GM21737 (cell line): ENCODE measurements at regions not wholly inside any gene's neighbourhood (a gene's known extent, or its start where the extent isn't known, plus 50 kb on each side); places are given as distances from the start of the nearest gene placed in this dataset.
"Not testable (repeated sequence)": the region's sequence is repeated elsewhere in the genome, so short reads cannot be mapped to it uniquely, and the experiment has no call there.

Experiments
- ATAC-seq: cut with Tn5 transposase; IDR thresholded peaks from one replicate; pipeline ENCODE4 v1.9.1; 2021; ENCODE audit warnings: mild to moderate bottlenecking, moderate library complexity; ENCODE audit not compliant: unreplicated experiment

DNA sequence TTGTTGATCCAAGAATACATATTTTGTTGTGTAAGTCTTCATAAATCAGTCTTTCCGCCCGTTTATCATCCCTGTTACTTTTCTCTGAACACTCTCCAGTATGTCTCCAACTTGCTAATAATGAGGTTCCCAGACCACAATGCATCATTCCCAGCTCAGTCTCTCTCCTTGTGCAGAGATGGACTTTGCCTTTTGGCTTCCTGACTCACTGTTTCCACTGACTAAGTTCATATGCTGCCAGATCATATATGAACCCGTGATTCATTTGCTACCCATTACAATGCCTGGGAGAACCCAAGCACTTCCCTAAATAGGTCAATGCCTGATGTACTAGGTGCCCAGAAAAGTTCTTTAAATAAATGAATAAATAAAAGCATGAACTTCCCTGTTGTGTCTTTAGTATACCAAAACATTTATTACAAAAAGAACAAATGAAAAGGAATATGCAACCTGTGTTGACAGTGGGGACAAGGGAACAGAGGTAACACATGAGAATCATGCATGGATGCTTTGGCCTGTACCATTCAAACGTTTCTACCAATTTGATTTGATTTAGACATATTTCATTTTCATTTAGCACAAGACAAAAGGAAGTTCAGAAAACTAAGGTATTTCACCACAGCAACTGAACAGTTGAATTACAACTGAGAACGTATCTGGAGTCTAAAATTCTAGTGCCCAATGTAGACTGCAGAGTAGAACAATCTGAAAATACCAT is 215.4 kb upstream of the HNRNPA3 start:
- no peak for ATAC-seq

DNA sequence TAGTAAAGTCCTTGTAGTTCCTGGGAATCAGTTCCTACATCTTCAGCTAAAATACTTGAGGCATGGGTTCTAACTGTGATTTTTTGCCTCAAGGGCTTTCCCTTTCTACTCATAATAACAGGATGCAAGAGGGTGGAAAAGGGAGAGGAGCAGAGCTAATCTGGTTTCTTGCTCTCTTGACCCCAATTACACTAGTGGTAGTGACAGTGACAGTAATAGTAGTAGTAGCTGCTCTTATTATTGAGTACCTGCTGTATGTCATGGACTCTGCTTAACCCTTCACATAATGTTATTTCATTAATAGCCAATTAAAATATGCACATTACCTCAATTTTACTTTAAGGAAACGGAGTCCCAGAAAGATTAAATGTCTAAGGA is 214.8 kb upstream of the HNRNPA3 start:
- ATAC-seq: no peak

DNA sequence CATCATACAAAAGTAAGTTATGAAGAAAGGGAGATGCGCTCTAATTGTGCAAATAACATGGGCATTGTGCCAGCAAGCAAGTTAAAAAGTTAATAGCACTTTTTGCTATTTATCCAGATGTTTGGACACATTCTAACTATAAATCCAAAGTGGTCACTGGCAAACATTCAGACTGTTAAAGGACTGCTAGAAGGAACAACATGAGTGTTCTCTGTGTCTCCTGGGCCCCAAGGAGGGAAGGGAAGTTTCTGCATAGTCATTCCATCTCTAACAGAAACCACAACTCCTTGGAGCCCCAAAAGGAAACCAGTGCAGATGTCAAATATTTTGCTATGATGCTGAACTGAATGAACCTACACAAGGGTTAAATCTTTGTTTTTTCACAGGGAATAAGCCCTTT is 213.3 kb upstream of the HNRNPA3 start:
- peak; percentile 83 for ATAC-seq

DNA sequence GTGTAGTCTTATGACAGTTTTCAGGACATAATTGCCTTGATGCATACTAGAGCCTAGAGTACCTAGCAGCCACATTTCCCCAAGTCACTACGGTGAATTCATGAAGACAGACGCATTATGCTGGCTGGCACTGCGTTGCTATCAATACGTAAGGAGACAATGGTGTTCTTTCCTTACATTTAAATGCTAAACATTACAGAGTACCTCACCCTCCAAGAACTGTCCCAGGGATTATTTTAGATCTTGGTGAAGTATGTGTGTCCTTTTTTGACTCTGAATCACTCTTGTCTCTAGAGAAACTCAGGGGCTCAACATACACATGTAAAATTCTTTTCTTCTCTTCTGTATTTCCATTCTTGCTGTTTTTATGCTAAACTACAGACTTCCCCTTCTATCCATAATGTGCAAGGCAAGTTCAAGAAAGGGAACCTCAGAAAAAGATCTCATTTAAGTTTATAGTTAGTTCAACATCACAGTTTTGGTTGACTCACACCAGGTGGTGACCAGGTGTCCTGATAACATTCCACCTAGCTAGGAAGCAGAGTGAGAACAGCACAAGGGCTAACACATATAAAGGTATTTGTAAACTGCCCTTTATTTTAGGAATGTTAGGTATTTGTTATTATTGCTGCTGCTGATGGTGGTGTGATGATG is 212.4 kb upstream of the HNRNPA3 start:
- no peak for ATAC-seq

DNA sequence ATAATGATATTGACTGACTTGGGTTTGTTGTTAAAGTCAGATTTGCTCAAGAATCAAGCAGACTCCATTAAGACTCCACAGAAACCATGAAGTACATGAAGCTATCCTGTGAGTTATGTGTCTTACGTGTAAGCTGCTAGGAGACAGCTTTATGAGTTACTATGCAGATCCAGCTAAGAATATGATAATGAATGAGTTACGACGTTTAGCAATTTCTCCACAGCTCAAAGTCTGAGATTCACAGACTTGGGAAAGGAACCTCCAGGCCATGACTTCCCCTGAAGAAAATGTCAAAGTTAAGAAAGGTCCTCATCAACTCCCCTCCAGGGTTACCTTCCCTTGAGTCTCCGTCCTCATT is 211.9 kb upstream of the HNRNPA3 start:
- no peak for ATAC-seq

DNA sequence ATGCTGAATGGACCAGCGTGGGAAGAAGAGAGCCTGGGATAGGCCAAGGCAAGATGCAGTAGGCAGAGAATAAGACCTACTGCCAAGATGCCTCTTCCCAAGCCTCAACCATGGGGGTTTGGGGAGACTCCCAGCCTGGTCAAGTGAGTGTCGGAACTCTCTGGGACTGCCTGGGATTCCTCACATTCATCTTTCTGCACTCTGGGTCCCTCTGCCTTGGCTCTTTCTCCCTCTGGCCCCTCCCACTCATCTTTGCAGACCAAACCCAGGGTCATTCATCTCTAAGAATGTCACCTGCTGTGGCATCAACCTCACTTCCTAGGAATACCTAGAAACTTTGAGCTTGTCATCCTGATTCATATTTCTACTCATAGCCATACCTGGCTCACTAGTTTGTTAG is 211.3 kb upstream of the HNRNPA3 start:
- ATAC-seq: no peak

DNA sequence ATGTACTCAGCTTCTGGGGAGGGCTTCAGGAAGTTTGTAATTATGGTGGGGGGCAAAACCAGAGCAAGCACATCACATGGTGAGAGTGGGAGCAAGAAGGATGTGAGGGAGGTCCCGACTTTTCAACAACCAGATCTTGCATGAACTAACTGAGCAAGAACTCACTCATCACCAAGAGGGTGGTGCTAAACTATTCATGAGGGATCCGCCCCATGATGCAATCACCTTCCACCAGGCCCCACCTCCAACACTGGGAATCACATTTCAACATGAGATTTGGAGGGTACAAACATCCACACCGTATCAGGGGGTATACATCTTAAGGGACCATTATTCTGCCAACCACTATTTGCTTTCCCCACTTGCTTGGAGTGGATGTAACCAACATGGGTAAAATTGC is 209.6 kb upstream of the HNRNPA3 start:
- ATAC-seq: no peak

DNA sequence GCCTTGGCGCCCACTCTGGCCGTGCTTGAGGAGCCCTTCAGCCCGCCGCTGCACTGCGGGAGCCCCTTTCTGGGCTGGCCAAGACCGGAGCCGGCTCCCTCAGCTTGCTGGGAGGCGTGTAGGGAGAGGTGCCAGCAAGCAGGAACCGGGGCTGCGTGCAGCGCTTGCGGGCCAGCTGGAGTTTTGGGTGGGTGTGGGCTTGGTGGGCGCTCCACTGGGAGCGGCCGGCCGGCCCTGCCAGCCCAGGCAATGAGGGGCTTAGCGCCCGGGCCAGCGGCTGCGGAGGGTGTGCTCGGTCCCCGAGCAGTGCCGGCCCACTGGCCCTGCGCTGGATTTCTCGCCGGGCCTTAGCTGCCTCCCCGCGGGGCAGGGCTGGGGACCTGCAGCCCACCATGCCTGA is 204.9 kb upstream of the HNRNPA3 start:
- not testable (repeated sequence) for ATAC-seq

DNA sequence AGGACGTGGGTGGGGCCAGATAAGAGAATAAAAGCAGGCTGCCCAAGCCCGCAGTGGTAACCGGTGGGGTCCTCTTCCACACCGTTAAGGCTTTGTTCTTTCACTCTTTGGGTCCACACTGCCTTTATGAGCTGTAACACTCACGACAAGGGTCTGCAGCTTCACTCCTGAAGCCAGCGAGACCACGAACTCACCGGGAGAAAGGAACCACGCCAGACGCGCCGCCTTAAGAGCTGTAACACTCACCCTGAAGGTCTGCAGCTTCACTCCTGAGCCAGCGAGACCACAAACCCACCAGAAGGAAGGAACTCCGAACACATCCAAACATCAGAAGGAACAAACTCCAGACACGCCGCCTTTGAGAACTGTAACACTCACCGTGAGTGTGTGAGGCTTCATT is 203.9 kb upstream of the HNRNPA3 start:
- not testable (repeated sequence) for ATAC-seq

DNA sequence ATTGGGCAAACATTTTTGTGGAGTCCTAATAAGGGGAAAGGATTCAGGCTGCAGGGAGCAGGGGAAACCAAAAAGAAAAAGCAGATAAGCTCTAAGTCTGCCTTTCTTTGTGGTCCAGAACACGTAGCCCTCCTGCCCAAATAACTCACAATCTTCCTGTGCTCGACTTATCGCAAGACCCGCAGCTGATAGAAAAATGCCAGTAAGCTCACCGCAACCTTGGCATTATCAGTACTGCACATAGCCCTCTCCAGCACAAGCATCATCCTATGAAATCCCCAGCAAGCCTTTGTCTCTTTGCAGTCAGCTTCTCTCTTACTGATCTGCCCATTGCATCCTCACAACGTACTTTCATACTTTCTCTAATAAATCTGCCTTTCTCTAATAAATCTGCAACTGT is 202.4 kb upstream of the HNRNPA3 start:
- no peak for ATAC-seq

DNA sequence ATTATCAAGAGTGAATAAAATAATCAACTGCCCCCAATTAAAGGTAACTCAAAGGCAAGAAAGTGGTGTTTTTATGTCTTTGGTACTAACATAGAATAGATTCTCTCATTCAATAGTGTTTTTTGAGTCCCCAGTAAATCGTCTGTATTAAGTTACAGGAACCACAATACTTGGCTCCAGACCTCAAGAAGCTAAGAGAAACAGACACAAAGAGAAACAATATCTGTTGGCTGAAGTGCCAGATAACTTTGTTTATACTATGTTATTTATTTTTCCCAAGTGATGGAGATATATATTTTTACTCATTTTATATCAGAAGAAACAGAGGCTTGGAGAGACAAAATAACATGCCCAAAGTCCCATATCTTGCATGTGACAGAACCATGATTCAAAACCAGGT is 201.7 kb upstream of the HNRNPA3 start:
- no peak for ATAC-seq

DNA sequence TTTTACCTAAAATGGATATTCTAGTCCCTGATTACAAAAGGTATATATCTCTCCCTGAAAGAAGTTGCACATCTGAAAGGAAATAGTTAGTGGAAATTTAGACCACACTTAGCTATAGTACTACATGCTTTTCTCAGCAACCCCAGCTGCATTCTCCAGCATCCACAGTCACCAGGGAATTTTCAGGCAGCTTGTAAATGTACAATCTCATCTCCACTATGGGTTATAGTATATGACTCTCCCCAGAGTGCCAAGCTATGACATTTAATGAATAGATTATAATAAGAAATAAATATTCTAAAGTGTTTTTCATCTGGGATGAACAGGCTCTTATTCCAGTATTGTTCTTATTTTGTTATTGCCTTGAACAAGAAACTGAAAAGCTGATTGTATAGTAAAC is 197.6 kb upstream of the HNRNPA3 start:
- ATAC-seq: no peak

DNA sequence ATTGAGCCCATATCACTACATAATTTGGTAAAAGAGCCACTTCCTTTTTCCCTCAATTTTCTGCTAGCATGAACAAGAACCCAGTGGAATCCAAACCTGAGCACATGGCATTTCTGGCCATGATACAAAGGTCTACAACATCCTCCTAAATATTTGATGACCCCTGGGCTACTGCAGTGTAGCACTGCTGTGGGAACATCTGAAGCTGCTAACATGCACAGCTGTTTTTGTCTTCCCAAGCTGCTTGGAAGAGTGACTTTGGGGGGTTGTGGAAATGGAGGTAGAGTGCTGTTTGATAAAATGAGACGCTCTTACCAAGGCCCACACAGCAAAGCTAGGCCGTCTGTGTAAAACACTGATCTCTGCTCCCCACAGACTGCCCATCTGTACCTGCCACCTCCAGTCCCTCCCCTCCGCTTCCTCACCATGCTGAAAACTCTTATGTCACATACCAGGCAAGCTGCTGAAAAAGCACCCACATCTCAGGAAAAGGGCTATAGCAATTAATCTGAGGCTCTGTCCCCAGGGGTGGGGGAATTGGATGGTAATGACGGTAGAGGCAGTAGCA is 197.2 kb upstream of the HNRNPA3 start:
- no peak for ATAC-seq

DNA sequence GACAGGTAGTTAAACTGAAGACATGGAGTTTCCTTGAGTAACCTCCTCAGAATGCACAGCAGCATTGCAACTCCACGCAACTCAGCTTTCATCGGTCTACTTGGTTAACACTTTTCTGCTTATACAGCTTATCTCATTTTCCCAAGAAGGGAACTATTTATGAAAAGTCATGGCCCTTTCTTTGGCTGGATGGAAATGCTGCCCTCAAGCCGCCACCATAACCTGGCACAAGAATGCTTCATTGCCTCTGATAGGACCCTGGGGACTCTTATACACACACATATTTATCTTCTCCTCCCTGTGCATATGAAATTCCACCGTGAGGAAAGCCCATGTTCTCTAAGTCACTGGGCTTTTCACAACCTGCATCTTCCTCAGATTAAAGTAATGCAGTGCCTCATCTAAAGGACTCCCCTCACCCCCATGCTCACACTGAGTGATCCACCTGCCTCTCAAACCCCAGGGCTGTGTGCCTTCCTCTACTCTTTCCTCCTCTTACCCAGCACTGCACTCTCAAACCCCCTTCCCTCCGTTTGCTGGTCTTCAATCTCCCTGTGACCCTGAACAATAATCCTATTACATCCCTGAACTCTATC is 192.0 kb upstream of the HNRNPA3 start:
- ATAC-seq: no peak

DNA sequence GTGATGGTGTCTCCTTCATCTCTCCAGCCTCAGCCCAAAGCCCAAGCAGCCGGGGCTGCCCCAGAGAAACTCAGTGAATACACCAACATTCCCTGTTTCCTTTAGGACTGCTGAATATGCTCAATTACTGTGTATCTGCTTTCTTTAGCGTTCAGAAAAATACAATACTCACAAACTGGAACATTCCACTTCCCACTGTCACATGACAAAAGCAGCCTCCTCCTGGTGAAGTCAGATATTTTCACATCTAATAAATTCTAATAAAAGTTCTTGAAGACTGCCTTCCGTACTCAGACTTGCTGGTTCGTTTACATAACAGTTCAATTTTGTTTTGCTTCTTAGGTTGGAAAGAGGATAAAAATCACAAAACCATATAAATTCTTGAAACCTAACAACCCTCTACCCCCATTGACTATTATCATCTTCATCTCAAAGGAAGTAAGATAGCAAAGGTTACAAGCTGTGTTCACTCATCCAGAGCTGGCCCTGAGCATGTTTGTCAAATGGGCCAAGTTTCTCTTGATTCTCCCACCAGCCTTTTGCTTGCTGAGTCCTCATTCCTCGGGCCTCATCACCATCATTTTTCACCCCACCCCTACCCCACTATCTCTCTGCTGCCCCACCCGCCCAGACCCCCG is 190.8 kb upstream of the HNRNPA3 start:
- ATAC-seq: no peak

DNA sequence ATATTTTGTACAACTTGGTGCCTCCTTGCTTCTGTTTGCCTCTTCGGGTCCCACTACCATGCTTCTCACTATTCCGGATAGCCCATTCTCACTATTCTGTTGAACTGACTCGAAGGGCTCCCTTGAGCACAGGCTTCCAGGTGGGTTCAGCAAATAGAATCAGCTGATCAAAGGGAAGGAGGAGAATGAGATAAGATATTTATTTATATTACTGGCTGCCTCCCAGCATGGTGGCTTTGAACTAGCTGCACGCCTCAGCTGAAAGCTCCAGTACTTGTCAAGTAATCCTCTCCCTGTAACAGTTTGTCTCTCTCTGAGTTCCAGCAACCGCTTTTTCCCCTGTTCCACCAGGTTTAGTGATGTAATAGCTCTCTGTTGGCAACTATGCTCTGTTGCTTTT is 187.8 kb upstream of the HNRNPA3 start:
- no peak for ATAC-seq

DNA sequence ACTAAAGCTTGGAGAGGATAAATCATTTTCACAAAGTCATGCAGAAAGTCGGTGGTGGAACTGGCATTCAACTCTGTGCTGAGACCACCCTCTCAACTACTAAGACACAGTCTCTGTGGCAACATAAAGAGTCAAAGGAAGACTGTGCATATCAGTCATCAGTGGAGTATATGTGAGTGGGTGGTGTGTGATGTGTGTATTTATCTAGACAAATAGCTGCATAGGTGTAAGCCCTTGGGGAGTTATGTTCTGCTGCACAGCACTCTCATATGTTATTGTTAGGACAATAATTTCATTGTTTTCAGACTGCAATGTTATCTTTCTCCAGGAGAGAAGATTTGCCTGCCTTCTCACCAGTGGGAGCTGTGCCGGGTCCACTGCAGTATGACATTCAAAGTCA is 186.3 kb upstream of the HNRNPA3 start:
- no peak for ATAC-seq

DNA sequence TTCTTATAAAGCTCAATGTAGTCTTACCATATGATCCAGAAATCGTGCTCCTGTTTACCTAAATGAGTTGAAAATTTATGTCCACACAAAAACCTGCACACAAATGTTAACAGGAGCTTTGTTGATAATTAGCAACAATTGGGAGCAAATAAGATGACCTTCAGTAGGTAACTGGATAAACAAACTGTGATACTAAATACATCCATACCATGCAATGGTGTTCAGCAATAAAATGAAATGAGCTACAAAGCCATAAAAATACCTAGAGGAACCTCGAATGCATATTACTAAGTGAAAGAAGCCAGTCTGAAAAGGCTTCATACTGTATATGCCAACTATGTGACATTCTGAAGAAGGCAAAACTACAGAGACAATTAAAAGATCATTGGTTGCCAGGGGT is 185.6 kb upstream of the HNRNPA3 start:
- ATAC-seq: no peak

DNA sequence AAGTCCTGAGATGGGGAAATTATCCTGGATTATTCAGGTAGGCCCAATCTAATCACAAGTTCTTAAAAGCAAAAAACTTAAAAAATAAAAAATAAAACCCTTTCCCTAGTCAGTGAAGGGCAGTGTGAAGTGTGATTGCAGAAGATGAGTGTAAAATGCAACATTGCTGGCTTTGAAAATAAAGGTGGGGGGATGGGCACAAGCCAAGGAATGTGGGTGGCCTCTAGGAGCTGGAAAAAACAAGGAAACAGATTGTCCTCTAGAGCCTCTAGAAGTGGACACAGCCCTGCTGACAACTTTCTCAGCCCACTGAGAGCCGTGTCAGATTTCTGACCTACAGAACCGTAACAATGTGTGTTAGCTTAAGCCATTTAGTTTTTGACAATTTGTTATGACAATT is 184.3 kb upstream of the HNRNPA3 start:
- no peak for ATAC-seq

DNA sequence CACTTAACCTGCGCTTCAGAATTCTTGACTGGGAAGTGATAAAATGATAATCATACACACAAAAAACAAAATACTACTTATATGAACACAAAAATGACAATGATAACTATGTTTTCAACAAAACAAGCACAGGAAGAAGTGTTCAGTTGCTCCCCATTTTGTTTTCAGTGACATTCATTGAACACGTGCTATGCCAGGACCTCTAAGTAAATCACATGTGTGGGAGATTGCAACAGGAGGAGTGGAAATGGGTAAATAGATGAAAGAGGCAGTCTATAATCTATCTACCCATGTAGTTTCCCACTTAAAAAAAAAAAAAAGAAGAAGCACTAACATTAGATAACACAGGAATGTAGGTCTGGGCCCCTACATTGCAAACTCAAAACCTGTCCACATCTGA is 183.5 kb upstream of the HNRNPA3 start:
- no peak for ATAC-seq

DNA sequence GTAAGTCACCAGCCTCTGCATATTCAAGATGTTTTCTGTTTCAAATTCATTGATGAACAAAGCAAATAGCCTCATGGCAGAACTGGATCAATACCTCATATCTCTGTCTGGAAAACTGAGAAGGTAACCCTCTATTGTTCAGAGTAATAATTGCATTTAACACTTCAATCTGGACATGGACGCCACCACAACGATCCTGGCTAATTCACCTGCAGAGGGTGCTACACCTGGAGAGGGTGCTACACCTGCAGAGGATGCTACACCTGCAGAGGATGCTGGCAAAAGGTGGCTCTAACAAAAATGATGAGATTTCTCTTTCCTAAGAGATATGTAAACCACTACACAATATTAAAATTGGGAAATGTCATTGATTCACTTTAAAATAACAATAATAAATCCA is 183.1 kb upstream of the HNRNPA3 start:
- no peak for ATAC-seq

DNA sequence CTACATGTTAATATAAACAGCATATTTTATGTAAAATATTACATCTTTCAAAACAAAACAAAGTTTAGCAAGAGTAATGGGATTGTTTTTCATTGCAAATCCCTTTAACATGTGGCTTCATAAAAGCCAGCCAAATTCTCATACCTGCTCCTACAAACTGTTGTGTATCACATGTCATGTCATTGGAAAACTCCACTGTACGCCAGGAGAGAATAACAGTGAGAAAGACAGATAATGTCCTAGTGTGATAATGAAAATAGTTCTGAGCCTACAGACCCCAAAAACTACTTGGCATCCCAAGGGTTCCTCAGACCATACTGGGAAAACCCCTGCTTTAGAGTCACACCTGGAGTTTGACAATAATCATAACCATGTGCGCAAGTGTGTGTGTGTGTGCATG is 182.7 kb upstream of the HNRNPA3 start:
- ATAC-seq: no peak
